ENCODE measurements at regions not wholly inside any gene's neighbourhood (a gene's known extent, or its start where the extent isn't known, plus 50 kb on each side); places are given as distances from the start of the nearest gene placed in this dataset.

GRCh38 chr4:178395798-178396197, 953.6 kb upstream of the AGA start:
- no peak for DNase-seq (ENCODE audit: low read depth in 2 of 2)

GRCh38 chr4:178412455-178412854, 970.2 kb upstream of the AGA start:
- no peak for DNase-seq (ENCODE audit: low read depth in 2 of 2)

GRCh38 chr4:178414042-178414441, 971.8 kb upstream of the AGA start:
- DNase-seq (ENCODE audit: low read depth in 2 of 2), result no peak

- DNase-seq (ENCODE audit: low read depth in 2 of 2), result no peak
Observed at GRCh38 chr4:178414881-178415446, 972.7 kb upstream of the AGA start.

GRCh38 chr4:178415925-178416324, 973.7 kb upstream of the AGA start:
- DNase-seq (ENCODE audit: low read depth in 2 of 2), result no peak

- no peak for DNase-seq (ENCODE audit: low read depth in 2 of 2)
Observed at GRCh38 chr4:178423366-178423765, 981.1 kb upstream of the AGA start.

- no peak for DNase-seq (ENCODE audit: low read depth in 2 of 2)
Observed at GRCh38 chr4:178426871-178427270, 984.6 kb upstream of the AGA start.

GRCh38 chr4:178427663-178428062, 985.4 kb upstream of the AGA start:
- no peak for DNase-seq (ENCODE audit: low read depth in 2 of 2)

GRCh38 chr4:178448372-178449035, 1006.3 kb upstream of the AGA start:
- no peak for DNase-seq (ENCODE audit: low read depth in 2 of 2)

GRCh38 chr4:178450614-178451013, 1008.4 kb upstream of the AGA start:
- DNase-seq (ENCODE audit: low read depth in 2 of 2), result no peak

GRCh38 chr4:178453057-178453456, 1010.8 kb upstream of the AGA start:
- DNase-seq (ENCODE audit: low read depth in 2 of 2), result no peak

- no peak for DNase-seq (ENCODE audit: low read depth in 2 of 2)
Observed at GRCh38 chr4:178457286-178457685, 1015.0 kb upstream of the AGA start.

GRCh38 chr4:178462710-178463109, 1020.5 kb upstream of the AGA start:
- DNase-seq (ENCODE audit: low read depth in 2 of 2), result no peak

GRCh38 chr4:178463747-178464146, 1021.5 kb upstream of the AGA start:
- no peak for DNase-seq (ENCODE audit: low read depth in 2 of 2)

GRCh38 chr4:178470996-178471784, 1029.0 kb upstream of the AGA start:
- DNase-seq (ENCODE audit: low read depth in 2 of 2), result no peak

- DNase-seq (ENCODE audit: low read depth in 2 of 2), result no peak
Observed at GRCh38 chr4:178471994-178472393, 1029.8 kb upstream of the AGA start.

- no peak for DNase-seq (ENCODE audit: low read depth in 2 of 2)
Observed at GRCh38 chr4:178480105-178480504, 1037.9 kb upstream of the AGA start.

GRCh38 chr4:178480881-178481280, 1038.6 kb upstream of the AGA start:
- DNase-seq (ENCODE audit: low read depth in 2 of 2), result no peak

- no peak for DNase-seq (ENCODE audit: low read depth in 2 of 2)
Observed at GRCh38 chr4:178481564-178481963, 1039.3 kb upstream of the AGA start.

- DNase-seq (ENCODE audit: low read depth in 2 of 2), result no peak
Observed at GRCh38 chr4:178523038-178523437, 1080.8 kb upstream of the AGA start.

- DNase-seq (ENCODE audit: low read depth in 2 of 2), result no peak
Observed at GRCh38 chr4:178535939-178536579, 1093.8 kb upstream of the AGA start.

- no peak for DNase-seq (ENCODE audit: low read depth in 2 of 2)
Observed at GRCh38 chr4:178553201-178553600, 1111.0 kb upstream of the AGA start.

- DNase-seq (ENCODE audit: low read depth in 2 of 2), result no peak
Observed at GRCh38 chr4:178554352-178554751, 1112.1 kb upstream of the AGA start.
